H1 (cell line): ENCODE measurements at regions not wholly inside any gene's neighbourhood (a gene's known extent, or its start where the extent isn't known, plus 50 kb on each side); places are given as distances from the start of the nearest gene placed in this dataset.

Experiments
- CBX5 ChIP-seq: fragments of 300-800, 300-1000 bp; sonication (generic); IDR thresholded peaks from 2 replicates; pipeline ENCODE4 v1.7.1; 2016; ENCODE audit warnings: antibody characterized with exemption, low read length, low read depth
- HDAC2 ChIP-seq, 2 experiments: fragments of 300-600 bp in 1 of 2; sonication (generic) in 1 of 2; IDR thresholded peaks; 2 replicates each; pipeline ENCODE4 v1.6.1; 2011 to 2012; ENCODE audit warnings: low read depth in 2 of 2, low read length in 2 of 2, mild to moderate bottlenecking in 2 of 2, moderate library complexity in 2 of 2, borderline replicate concordance in 1 of 2, inconsistent platforms in 1 of 2
- RBBP5 ChIP-seq: IDR thresholded peaks from 2 replicates; pipeline ENCODE4 v1.7.1; 2012; ENCODE audit warnings: low read depth, mild to moderate bottlenecking, inconsistent platforms, low read length, moderate library complexity, borderline replicate concordance
- TF ChIP-seq, protein P1 (sequence below): fragments of 300-600 bp; sonication (generic); IDR thresholded peaks from 2 replicates; pipeline ENCODE4 v1.7.1; 2012; ENCODE audit warnings: low read length, moderate library complexity, mild to moderate bottlenecking, inconsistent platforms; ENCODE audit not compliant: insufficient replicate concordance

DNA sequence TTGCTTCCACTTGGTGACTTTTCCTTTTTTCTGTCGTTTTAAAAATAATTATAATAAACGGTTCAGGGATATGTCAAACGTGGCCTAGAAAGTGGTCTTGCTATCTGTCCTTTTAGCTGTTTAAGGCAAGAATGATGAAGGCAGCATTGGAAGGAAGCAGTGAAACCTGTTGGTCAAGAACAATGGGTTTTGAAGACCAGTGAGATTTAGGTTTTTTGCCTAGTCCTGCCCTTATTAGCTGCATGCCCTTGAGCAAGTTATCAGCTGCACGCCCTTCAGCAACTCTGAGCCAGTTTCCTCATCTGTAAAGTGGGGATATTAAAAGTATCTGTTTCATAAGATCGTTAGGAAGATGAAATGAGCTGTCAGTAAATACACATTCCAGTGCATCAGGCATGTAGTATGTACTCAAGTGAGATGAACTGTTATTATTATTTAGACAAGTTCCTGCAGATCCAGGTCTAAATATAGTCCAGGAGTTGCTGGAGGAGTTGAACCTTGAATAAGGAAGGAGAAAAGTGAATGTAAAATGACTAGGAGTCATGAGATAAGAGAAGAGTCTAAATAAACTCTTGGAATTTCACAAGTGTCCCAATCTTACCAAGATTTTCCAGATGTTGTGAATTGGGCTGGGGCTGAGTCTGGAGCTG is 90.8 kb upstream of the HSD17B12 start (continued):
- TF ChIP-seq, protein P1, sequence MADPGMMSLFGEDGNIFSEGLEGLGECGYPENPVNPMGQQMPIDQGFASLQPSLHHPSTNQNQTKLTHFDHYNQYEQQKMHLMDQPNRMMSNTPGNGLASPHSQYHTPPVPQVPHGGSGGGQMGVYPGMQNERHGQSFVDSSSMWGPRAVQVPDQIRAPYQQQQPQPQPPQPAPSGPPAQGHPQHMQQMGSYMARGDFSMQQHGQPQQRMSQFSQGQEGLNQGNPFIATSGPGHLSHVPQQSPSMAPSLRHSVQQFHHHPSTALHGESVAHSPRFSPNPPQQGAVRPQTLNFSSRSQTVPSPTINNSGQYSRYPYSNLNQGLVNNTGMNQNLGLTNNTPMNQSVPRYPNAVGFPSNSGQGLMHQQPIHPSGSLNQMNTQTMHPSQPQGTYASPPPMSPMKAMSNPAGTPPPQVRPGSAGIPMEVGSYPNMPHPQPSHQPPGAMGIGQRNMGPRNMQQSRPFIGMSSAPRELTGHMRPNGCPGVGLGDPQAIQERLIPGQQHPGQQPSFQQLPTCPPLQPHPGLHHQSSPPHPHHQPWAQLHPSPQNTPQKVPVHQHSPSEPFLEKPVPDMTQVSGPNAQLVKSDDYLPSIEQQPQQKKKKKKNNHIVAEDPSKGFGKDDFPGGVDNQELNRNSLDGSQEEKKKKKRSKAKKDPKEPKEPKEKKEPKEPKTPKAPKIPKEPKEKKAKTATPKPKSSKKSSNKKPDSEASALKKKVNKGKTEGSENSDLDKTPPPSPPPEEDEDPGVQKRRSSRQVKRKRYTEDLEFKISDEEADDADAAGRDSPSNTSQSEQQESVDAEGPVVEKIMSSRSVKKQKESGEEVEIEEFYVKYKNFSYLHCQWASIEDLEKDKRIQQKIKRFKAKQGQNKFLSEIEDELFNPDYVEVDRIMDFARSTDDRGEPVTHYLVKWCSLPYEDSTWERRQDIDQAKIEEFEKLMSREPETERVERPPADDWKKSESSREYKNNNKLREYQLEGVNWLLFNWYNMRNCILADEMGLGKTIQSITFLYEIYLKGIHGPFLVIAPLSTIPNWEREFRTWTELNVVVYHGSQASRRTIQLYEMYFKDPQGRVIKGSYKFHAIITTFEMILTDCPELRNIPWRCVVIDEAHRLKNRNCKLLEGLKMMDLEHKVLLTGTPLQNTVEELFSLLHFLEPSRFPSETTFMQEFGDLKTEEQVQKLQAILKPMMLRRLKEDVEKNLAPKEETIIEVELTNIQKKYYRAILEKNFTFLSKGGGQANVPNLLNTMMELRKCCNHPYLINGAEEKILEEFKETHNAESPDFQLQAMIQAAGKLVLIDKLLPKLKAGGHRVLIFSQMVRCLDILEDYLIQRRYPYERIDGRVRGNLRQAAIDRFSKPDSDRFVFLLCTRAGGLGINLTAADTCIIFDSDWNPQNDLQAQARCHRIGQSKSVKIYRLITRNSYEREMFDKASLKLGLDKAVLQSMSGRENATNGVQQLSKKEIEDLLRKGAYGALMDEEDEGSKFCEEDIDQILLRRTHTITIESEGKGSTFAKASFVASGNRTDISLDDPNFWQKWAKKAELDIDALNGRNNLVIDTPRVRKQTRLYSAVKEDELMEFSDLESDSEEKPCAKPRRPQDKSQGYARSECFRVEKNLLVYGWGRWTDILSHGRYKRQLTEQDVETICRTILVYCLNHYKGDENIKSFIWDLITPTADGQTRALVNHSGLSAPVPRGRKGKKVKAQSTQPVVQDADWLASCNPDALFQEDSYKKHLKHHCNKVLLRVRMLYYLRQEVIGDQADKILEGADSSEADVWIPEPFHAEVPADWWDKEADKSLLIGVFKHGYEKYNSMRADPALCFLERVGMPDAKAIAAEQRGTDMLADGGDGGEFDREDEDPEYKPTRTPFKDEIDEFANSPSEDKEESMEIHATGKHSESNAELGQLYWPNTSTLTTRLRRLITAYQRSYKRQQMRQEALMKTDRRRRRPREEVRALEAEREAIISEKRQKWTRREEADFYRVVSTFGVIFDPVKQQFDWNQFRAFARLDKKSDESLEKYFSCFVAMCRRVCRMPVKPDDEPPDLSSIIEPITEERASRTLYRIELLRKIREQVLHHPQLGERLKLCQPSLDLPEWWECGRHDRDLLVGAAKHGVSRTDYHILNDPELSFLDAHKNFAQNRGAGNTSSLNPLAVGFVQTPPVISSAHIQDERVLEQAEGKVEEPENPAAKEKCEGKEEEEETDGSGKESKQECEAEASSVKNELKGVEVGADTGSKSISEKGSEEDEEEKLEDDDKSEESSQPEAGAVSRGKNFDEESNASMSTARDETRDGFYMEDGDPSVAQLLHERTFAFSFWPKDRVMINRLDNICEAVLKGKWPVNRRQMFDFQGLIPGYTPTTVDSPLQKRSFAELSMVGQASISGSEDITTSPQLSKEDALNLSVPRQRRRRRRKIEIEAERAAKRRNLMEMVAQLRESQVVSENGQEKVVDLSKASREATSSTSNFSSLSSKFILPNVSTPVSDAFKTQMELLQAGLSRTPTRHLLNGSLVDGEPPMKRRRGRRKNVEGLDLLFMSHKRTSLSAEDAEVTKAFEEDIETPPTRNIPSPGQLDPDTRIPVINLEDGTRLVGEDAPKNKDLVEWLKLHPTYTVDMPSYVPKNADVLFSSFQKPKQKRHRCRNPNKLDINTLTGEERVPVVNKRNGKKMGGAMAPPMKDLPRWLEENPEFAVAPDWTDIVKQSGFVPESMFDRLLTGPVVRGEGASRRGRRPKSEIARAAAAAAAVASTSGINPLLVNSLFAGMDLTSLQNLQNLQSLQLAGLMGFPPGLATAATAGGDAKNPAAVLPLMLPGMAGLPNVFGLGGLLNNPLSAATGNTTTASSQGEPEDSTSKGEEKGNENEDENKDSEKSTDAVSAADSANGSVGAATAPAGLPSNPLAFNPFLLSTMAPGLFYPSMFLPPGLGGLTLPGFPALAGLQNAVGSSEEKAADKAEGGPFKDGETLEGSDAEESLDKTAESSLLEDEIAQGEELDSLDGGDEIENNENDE = no peak
- TF ChIP-seq CBX5 = no peak
- TF ChIP-seq RBBP5 = no peak
- no peak for TF ChIP-seq HDAC2 (IDR thresholded peaks at IDR 0.05; ENCODE audit: borderline replicate concordance in 1 of 2, low read depth in 2 of 2, low read length in 2 of 2)
